ENCODE measurements at regions not wholly inside any gene's neighbourhood (a gene's known extent, or its start where the extent isn't known, plus 50 kb on each side); places are given as distances from the start of the nearest gene placed in this dataset.

DNA sequence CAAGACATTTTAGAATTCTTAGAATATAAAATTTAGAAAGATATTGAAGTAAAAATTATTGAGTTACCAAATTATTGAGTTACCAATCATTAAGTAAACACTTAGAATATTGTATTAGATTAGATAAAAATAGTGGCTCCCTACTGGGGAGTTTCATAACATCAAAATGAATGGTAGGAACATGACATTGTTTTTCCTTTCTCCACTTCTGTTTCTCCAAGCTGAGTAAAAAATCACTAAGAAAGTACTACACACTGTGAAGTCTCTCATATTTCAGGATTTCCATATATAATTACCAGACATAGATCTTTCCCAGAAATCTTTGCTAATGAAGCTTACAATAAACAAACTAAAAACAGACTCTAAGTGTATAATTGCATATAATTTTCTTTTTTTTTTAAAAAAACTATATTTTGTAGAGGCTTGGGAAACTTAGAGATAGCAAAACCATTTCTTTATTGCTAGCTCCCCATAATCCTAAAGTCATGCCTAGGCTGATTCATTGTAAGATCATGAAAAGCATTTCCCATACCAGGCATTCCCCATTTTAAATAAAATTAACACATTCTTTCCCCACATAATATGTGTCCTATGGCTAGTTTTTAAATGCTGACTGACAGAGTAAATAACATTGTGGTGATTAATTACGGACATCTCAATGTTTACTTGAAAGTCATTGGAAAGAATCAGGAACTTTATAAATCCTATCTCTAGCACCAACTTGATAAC is 1408.7 kb upstream of the GOT2 start:
- TF ChIP-seq, protein P1, sequence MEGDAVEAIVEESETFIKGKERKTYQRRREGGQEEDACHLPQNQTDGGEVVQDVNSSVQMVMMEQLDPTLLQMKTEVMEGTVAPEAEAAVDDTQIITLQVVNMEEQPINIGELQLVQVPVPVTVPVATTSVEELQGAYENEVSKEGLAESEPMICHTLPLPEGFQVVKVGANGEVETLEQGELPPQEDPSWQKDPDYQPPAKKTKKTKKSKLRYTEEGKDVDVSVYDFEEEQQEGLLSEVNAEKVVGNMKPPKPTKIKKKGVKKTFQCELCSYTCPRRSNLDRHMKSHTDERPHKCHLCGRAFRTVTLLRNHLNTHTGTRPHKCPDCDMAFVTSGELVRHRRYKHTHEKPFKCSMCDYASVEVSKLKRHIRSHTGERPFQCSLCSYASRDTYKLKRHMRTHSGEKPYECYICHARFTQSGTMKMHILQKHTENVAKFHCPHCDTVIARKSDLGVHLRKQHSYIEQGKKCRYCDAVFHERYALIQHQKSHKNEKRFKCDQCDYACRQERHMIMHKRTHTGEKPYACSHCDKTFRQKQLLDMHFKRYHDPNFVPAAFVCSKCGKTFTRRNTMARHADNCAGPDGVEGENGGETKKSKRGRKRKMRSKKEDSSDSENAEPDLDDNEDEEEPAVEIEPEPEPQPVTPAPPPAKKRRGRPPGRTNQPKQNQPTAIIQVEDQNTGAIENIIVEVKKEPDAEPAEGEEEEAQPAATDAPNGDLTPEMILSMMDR (IDR thresholded peaks at IDR 0.05): no peak
- TF ChIP-seq POLR2A (IDR thresholded peaks at IDR 0.05): no peak

All from uterus (tissue), 2 donors.